Upper lobe of left lung (tissue), 6 donors: ENCODE measurements at regions not wholly inside any gene's neighbourhood (a gene's known extent, or its start where the extent isn't known, plus 50 kb on each side); places are given as distances from the start of the nearest gene placed in this dataset.

ENCODE experiments used
- ATAC-seq, 2 donors: fragments of 200-7000 bp; cut with Tn5 transposase; one replicate each; pipeline ENCODE4 v1.9.1; 2022; ENCODE audit warnings: mild to moderate bottlenecking in 2 of 2, moderate library complexity in 2 of 2; ENCODE audit not compliant: low FRiP score in 2 of 2
- DNase-seq, 2 donors: peaks; one replicate each; pipeline ENCODE4 v3.0.0-alpha.2; 2019 to 2020
- H3K27ac ChIP-seq, 4 donors: fragments of 200-600 bp; sonication (generic); one replicate each; pipeline ENCODE4 v1.5.1; 2016 to 2019
- H3K27me3 ChIP-seq, 4 donors: fragments of 200-600 bp; sonication (generic); one replicate each; pipeline ENCODE4 v1.5.1; 2017 to 2019
- H3K36me3 ChIP-seq, 4 donors: fragments of 200-600 bp; sonication (generic); one replicate each; pipeline ENCODE4 v1.5.1; 2016 to 2019
- H3K4me1 ChIP-seq, 4 donors: fragments of 200-600 bp; sonication (generic); one replicate each; pipeline ENCODE4 v1.5.1; 2018 to 2019
- H3K4me3 ChIP-seq, 4 donors: fragments of 200-600 bp; sonication (generic); one replicate each; pipeline ENCODE4 v1.5.1; 2017 to 2019; ENCODE audit warnings: mild to moderate bottlenecking in 2 of 4, moderate library complexity in 1 of 4
- H3K9me3 ChIP-seq, 4 donors: fragments of 200-600 bp; sonication (generic); one replicate each; pipeline ENCODE4 v1.5.1; 2018 to 2019
- EP300 ChIP-seq, 4 donors: sonication (generic); formaldehyde crosslinking; IDR thresholded peaks; one replicate each; pipeline ENCODE4 v1.5.1; 2017; ENCODE audit warnings: antibody characterized with exemption in 4 of 4, control low read depth in 2 of 4
- POLR2A ChIP-seq, 4 donors: fragments of 450-650 bp; IDR thresholded peaks; one replicate each; pipeline ENCODE4 v1.5.1; 2016 to 2017; ENCODE audit warnings: antibody characterized with exemption in 4 of 4, mild to moderate bottlenecking in 2 of 4
- POLR2AphosphoS5 ChIP-seq, 2 donors: sonication (generic); formaldehyde crosslinking; IDR thresholded peaks; one replicate each; pipeline ENCODE4 v1.5.1; 2017; ENCODE audit warnings: antibody characterized with exemption in 2 of 2
- WGBS, 2 donors: methylation state at CpG; one replicate each; pipeline ENCODE4 v1.1.5; 2017 to 2018; 5-methylcytosine and 5-hydroxymethylcytosine counted together
- TF ChIP-seq, protein P1 (sequence below), 6 experiments: fragments of 450-650 bp in 4 of 6; fragments of 200-600 bp in 2 of 6; sonication (generic) in 2 of 6; IDR thresholded peaks; one replicate each; pipeline ENCODE4 v1.5.1; 2016 to 2019; ENCODE audit warnings: antibody characterized with exemption in 6 of 6
- donor health status: DM: no; HTN: no; CAD: no; lungs with moderate emphysema.
- donor health status: DM: no; HTN: yes; CAD: no; lungs with severe emphysema.

DNA sequence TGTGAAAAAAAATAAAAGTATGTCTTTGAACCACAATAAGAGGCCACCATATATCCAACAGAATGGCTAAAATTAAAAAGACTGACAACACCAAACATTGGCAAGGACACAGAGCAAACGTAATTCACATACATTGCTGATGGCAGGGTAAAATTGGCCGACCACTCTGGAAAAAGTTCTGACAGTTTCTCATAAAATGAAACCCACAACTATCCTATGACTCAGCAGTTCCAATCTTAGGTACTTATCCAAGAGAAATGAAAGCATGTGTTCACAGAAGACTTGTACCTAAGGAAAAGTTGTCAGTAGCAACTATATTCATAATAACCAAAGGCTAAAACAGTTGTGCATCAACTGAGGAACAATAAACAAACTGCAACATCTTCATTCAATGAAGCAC is 357.3 kb upstream of the XYLT1 start:
- WGBS, 2 donors = 27 to 35% methylated on average over 2 of the region's 2 CpGs
- Histone ChIP-seq H3K9me3 (no peaks in the 10 kb centered on the region), H3K4me3 (no peak overlapping the region), H3K27ac (no peak overlapping the region), H3K4me1 (no peaks in the 10 kb centered on the region), H3K36me3 (no peaks in the 10 kb centered on the region), H3K27me3 (no peaks in the 10 kb centered on the region)
- no peak for ATAC-seq
- TF ChIP-seq POLR2AphosphoS5 (IDR thresholded peaks at IDR 0.05) (no peak), POLR2A (IDR thresholded peaks at IDR 0.05) (no peak), EP300 (IDR thresholded peaks at IDR 0.05) (no peak)
- TF ChIP-seq, protein P1, sequence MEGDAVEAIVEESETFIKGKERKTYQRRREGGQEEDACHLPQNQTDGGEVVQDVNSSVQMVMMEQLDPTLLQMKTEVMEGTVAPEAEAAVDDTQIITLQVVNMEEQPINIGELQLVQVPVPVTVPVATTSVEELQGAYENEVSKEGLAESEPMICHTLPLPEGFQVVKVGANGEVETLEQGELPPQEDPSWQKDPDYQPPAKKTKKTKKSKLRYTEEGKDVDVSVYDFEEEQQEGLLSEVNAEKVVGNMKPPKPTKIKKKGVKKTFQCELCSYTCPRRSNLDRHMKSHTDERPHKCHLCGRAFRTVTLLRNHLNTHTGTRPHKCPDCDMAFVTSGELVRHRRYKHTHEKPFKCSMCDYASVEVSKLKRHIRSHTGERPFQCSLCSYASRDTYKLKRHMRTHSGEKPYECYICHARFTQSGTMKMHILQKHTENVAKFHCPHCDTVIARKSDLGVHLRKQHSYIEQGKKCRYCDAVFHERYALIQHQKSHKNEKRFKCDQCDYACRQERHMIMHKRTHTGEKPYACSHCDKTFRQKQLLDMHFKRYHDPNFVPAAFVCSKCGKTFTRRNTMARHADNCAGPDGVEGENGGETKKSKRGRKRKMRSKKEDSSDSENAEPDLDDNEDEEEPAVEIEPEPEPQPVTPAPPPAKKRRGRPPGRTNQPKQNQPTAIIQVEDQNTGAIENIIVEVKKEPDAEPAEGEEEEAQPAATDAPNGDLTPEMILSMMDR (IDR thresholded peaks at IDR 0.05) = no peak
- no peak for DNase-seq

DNA sequence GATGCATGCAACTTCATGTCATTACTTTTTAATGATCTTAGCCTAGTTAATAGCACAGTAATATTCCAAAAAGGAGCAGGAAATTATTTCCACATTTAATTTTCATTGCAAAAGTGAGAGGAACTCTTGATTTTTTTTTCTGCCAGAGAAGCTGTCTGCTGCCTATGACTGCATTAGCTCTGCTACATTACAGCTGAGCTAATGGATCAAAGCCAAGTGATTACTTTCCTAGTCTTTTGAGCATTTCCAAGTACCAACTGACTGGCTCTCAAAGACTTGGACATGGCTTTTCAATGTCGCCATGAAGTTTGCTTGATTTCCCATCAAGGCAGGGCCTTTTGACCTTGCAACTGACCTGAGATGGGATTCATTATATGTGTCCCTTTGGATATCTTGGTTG is 356.6 kb upstream of the XYLT1 start:
- TF ChIP-seq, protein P1 (IDR thresholded peaks at IDR 0.05) = no peak
- no peak for TF ChIP-seq POLR2A (IDR thresholded peaks at IDR 0.05)
- TF ChIP-seq EP300 (IDR thresholded peaks at IDR 0.05) = no peak
- no peak for TF ChIP-seq POLR2AphosphoS5 (IDR thresholded peaks at IDR 0.05)
- no peaks in the 10 kb centered on the region for H3K9me3 ChIP-seq
- no peak overlapping the region for H3K27ac ChIP-seq
- no peaks in the 10 kb centered on the region for H3K4me1 ChIP-seq
- no peak overlapping the region for H3K4me3 ChIP-seq
- ATAC-seq (no peak), DNase-seq (no peak)
- H3K36me3 ChIP-seq = no peaks in the 10 kb centered on the region
- H3K27me3 ChIP-seq = no peaks in the 10 kb centered on the region
- WGBS, 2 donors = 86 to 100% methylated on average over 1 of the region's 1 CpG

DNA sequence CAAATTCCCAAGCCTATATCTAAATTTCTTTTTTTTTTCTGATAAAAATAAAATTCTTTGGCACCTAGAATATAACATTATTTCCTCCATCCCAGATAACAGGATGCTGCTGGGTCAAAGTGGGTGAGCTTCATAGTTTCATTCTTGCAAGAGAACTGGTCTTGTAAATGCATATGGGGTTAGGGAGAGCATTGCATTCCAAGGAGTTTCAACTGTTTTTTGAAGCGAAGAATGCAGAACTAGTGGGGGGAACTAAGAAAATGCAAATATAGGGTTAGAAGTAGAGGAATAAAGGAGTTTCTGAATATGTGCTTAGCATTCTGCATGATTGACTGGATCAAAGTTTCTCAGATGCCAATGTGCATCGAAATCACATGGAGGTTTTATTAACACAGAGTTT is 347.2 kb upstream of the XYLT1 start:
- DNase-seq = no peak
- TF ChIP-seq POLR2AphosphoS5 (IDR thresholded peaks at IDR 0.05) = no peak
- no peak for TF ChIP-seq POLR2A (IDR thresholded peaks at IDR 0.05)
- no peak for TF ChIP-seq EP300 (IDR thresholded peaks at IDR 0.05)
- TF ChIP-seq, protein P1 (IDR thresholded peaks at IDR 0.05) = no peak

DNA sequence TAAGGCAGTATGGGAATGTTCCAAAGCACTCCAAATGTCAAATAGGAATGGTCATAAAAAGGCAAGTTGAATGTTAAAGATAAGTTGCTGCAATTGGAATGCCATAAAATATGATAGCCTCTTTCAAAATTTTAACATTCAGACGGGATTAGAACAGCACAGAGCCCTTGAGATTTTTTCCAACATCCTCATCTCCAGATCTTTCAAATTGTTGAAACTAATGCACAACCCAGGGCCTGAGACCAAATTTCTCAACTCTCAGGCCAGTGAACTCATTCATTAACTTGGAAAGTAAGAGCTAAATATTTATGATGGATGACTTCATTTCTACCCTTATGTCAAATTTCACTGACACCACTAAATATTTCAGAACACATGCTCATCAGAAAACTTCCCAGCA is 346.5 kb upstream of the XYLT1 start:
- ATAC-seq (no peak), DNase-seq (no peak)
- H3K36me3 ChIP-seq = no peaks in the 10 kb centered on the region
- no peaks in the 10 kb centered on the region for H3K27me3 ChIP-seq
- H3K4me1 ChIP-seq = no peaks in the 10 kb centered on the region
- no peak overlapping the region for H3K27ac ChIP-seq
- peaks cover 0 to 12% (median 0%) of the 10 kb centered on the region in 4 donors for H3K9me3 ChIP-seq
- WGBS, 2 donors = 39 to 56% methylated on average over 1 of the region's 1 CpG
- no peak overlapping the region for H3K4me3 ChIP-seq
- TF ChIP-seq EP300 (IDR thresholded peaks at IDR 0.05) = no peak
- no peak for TF ChIP-seq POLR2A (IDR thresholded peaks at IDR 0.05)
- TF ChIP-seq, protein P1 (IDR thresholded peaks at IDR 0.05) = no peak
- TF ChIP-seq POLR2AphosphoS5 (IDR thresholded peaks at IDR 0.05) = no peak

More for the DNA sequence above, 347.2 kb upstream of the XYLT1 start:
- Histone ChIP-seq H3K4me1 (no peaks in the 10 kb centered on the region), H3K27ac (no peak overlapping the region), H3K4me3 (no peak overlapping the region), H3K27me3 (no peaks in the 10 kb centered on the region), H3K36me3 (no peaks in the 10 kb centered on the region), H3K9me3 (peaks cover 0 to 12% (median 0%) of the 10 kb centered on the region in 4 donors)
- WGBS, 2 donors = 69 to 84% methylated on average over 2 of the region's 2 CpGs
- ATAC-seq = no peak

DNA sequence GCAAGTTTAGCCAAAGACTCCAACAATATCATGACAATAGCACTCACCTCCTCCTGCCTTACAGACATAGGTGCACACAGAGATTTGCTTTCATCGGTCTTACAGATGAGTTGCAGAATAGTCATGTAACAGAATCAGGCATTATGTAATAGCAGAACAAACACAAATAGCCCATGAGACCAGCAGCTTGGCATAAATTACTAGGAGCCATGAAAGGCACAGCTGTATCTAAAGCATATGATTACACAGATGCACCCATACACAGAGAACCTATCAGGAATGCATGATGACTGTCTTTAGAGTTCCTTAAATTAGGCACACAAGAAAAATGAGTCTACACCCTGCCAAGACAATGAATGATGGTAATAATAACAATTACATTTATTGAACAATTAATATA is 342.0 kb upstream of the XYLT1 start:
- Histone ChIP-seq H3K9me3 (peaks cover 0 to 12% (median 0%) of the 10 kb centered on the region in 4 donors), H3K27ac (no peak overlapping the region), H3K4me3 (no peak overlapping the region), H3K4me1 (no peaks in the 10 kb centered on the region), H3K36me3 (no peaks in the 10 kb centered on the region), H3K27me3 (no peaks in the 10 kb centered on the region)
- no peak for DNase-seq
- no peak for ATAC-seq
- TF ChIP-seq POLR2A (IDR thresholded peaks at IDR 0.05) = no peak
- TF ChIP-seq, protein P1 (IDR thresholded peaks at IDR 0.05) = no peak
- WGBS, 2 donors = 82 to 88% methylated on average over 1 of the region's 1 CpG
